ENCODE measurements at regions not wholly inside any gene's neighbourhood (a gene's known extent, or its start where the extent isn't known, plus 50 kb on each side); places are given as distances from the start of the nearest gene placed in this dataset.

GRCh38 chr14:28823245-28823644, 56.7 kb downstream of the FOXG1 start:
- Histone ChIP-seq H3K27ac (ENCODE audit: extremely low read depth, low read depth, low read length) (no peak overlapping the region), H3K4me1 (ENCODE audit: control insufficient read depth, insufficient read depth, low read length) (no peaks in the 10 kb centered on the region), H3K9me3 (ENCODE audit: control insufficient read depth, insufficient read depth, low read depth, low read length) (no peaks in the 10 kb centered on the region; the same call in 1 of the 2 replicates), H3K4me3 (ENCODE audit: low read depth, low read length) (no peak overlapping the region), H3K36me3 (ENCODE audit: control insufficient read depth in 2 of 2, insufficient read depth in 1 of 2, low read length in 2 of 2) (no peaks in the 10 kb centered on the region)
- ChIA-PET POLR2A (no interaction called here), CTCF (interaction anchor here (0.6 kb wide), 1 partner anchor 177 kb away, joined by 3 read pairs; no protein-coding TSS in a partner anchor)
- no peak for TF ChIP-seq ZBTB7A (tag by site-specific recombination; IDR thresholded peaks at IDR 0.05; ENCODE audit: low read depth)
- no peak for TF ChIP-seq YY2 (tag by site-specific recombination; IDR thresholded peaks at IDR 0.05)
- no peak for TF ChIP-seq ZSCAN16 (tag by site-specific recombination; IDR thresholded peaks at IDR 0.05)
- TF ChIP-seq ZNF785 (tag by site-specific recombination; IDR thresholded peaks at IDR 0.05), result no peak
- TF ChIP-seq ZNF366 (tag by site-specific recombination; conservative IDR thresholded peaks at IDR 0.05), result no peak
- no peak for TF ChIP-seq ZNF394 (tag by site-specific recombination; IDR thresholded peaks at IDR 0.05; ENCODE audit: borderline replicate concordance)
- no peak for TF ChIP-seq ZNF157 (tag by site-specific recombination; IDR thresholded peaks at IDR 0.05)
- TF ChIP-seq ZNF561 (tag by site-specific recombination; IDR thresholded peaks at IDR 0.05; ENCODE audit: borderline replicate concordance), result no peak
- TF ChIP-seq ZNF654 (tag by site-specific recombination; IDR thresholded peaks at IDR 0.05; ENCODE audit: low read depth), result no peak
- no peak for TF ChIP-seq ZNF433 (tag by site-specific recombination; IDR thresholded peaks at IDR 0.05; ENCODE audit: low read depth)
- TF ChIP-seq ZNF658 (tag by site-specific recombination; IDR thresholded peaks at IDR 0.05), result no peak
- no peak for TF ChIP-seq ZNF768 (tag by site-specific recombination; IDR thresholded peaks at IDR 0.05)
- no peak for TF ChIP-seq ZNF791 (tag by site-specific recombination; IDR thresholded peaks at IDR 0.05)
- no peak for TF ChIP-seq ZSCAN5A (tag by site-specific recombination; IDR thresholded peaks at IDR 0.05)
- TF ChIP-seq, protein P1, sequence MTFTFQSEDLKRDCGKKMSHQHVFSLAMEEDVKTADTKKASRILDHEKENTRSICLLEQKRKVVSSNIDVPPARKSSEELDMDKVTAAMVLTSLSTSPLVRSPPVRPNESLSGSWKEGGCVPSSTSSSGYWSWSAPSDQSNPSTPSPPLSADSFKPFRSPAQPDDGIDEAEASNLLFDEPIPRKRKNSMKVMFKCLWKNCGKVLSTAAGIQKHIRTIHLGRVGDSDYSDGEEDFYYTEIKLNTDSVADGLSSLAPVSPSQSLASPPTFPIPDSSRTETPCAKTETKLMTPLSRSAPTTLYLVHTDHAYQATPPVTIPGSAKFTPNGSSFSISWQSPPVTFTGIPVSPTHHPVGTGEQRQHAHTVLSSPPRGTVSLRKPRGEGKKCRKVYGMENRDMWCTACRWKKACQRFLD (tag by site-specific recombination; IDR thresholded peaks at IDR 0.05), result no peak

DNA sequence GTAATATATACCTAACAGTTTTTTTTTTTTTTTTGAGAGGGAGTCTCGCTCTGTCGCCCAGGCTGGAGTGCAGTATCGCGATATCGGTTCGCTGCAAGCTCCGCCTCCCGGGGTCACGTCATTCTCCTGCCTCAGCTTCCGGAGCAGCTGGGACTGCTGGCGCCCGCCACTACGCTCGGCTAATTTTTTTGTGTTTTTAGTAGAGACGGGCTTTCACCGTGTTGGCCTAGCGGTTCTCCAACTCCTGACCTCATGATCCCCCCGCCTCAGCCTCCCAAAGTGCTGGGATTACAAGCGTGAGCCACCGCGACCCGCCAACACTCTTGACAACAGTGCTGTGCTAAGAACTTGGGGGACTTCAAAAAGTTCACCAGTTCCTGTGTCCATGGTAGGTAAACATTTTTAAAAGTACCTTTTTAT, 63.5 kb downstream of the FOXG1 start:
- no peak for TF ChIP-seq ZNF366 (tag by site-specific recombination; conservative IDR thresholded peaks at IDR 0.05)
- TF ChIP-seq HIC1 (tag by site-specific recombination; IDR thresholded peaks at IDR 0.05), result no peak
- TF ChIP-seq ZNF610 (tag by site-specific recombination; IDR thresholded peaks at IDR 0.05; ENCODE audit: borderline replicate concordance), result no peak
- TF ChIP-seq, protein P2, sequence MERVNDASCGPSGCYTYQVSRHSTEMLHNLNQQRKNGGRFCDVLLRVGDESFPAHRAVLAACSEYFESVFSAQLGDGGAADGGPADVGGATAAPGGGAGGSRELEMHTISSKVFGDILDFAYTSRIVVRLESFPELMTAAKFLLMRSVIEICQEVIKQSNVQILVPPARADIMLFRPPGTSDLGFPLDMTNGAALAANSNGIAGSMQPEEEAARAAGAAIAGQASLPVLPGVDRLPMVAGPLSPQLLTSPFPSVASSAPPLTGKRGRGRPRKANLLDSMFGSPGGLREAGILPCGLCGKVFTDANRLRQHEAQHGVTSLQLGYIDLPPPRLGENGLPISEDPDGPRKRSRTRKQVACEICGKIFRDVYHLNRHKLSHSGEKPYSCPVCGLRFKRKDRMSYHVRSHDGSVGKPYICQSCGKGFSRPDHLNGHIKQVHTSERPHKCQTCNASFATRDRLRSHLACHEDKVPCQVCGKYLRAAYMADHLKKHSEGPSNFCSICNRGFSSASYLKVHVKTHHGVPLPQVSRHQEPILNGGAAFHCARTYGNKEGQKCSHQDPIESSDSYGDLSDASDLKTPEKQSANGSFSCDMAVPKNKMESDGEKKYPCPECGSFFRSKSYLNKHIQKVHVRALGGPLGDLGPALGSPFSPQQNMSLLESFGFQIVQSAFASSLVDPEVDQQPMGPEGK (tag by site-specific recombination; IDR thresholded peaks at IDR 0.05), result no peak
- no peak for TF ChIP-seq ZNF132 (tag by site-specific recombination; IDR thresholded peaks at IDR 0.05; ENCODE audit: borderline replicate concordance)
- no peak for TF ChIP-seq ZBTB6 (tag by site-specific recombination; IDR thresholded peaks at IDR 0.05)
- TF ChIP-seq ZNF239 (tag by site-specific recombination; IDR thresholded peaks at IDR 0.05), result no peak
- TF ChIP-seq ZBTB21 (tag by site-specific recombination; IDR thresholded peaks at IDR 0.05), result no peak
- TF ChIP-seq ZNF404 (tag by site-specific recombination; IDR thresholded peaks at IDR 0.05), result no peak
- TF ChIP-seq ZNF221 (tag by site-specific recombination; IDR thresholded peaks at IDR 0.05; ENCODE audit: borderline replicate concordance), result no peak
- no peak for TF ChIP-seq ZNF596 (tag by site-specific recombination; IDR thresholded peaks at IDR 0.05)
- no peak for TF ChIP-seq ZNF561 (tag by site-specific recombination; IDR thresholded peaks at IDR 0.05; ENCODE audit: borderline replicate concordance)
- POLR2A ChIA-PET, result no interaction called here
- Histone ChIP-seq H3K4me3 (ENCODE audit: low read depth, low read length) (no peak overlapping the region), H3K27ac (ENCODE audit: extremely low read depth, low read depth, low read length) (no peak overlapping the region), H3K9me3 (ENCODE audit: control insufficient read depth, insufficient read depth, low read depth, low read length) (no peaks in the 10 kb centered on the region), H3K36me3 (ENCODE audit: control insufficient read depth in 2 of 2, insufficient read depth in 1 of 2, low read length in 2 of 2) (no peaks in the 10 kb centered on the region), H3K4me1 (ENCODE audit: control insufficient read depth, insufficient read depth, low read length) (no peaks in the 10 kb centered on the region)
- CTCF ChIA-PET, result no interaction called here
